ENCODE measurements at regions not wholly inside any gene's neighbourhood (a gene's known extent, or its start where the extent isn't known, plus 50 kb on each side); places are given as distances from the start of the nearest gene placed in this dataset.

DNA sequence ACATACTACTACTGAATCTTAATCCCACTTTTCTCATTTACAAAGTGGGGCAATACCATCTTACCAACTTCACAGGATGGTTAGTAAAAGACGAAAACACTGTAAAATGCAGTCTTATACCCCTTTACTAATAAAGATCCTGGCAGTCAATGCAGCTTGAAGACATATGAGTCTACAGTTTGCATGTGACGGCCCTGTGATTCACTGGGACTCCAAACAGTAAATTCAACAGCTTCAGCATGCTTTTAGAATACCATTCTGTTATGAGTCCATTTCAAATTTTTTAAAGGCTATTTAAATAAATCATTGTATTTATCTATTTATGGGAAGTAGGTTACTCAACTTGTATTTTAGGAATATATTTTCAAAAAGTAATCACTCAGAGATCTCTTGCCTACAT, 629.1 kb downstream of the LIG4 start:
- TF ChIP-seq, protein P1, sequence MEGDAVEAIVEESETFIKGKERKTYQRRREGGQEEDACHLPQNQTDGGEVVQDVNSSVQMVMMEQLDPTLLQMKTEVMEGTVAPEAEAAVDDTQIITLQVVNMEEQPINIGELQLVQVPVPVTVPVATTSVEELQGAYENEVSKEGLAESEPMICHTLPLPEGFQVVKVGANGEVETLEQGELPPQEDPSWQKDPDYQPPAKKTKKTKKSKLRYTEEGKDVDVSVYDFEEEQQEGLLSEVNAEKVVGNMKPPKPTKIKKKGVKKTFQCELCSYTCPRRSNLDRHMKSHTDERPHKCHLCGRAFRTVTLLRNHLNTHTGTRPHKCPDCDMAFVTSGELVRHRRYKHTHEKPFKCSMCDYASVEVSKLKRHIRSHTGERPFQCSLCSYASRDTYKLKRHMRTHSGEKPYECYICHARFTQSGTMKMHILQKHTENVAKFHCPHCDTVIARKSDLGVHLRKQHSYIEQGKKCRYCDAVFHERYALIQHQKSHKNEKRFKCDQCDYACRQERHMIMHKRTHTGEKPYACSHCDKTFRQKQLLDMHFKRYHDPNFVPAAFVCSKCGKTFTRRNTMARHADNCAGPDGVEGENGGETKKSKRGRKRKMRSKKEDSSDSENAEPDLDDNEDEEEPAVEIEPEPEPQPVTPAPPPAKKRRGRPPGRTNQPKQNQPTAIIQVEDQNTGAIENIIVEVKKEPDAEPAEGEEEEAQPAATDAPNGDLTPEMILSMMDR (IDR thresholded peaks at IDR 0.05 in 2 of 3, conservative IDR thresholded peaks at IDR 0.05 in 1 of 3; ENCODE audit: borderline replicate concordance in 1 of 3, insufficient read depth in 1 of 3, low read depth in 2 of 3, low read length in 2 of 3), result no peak
- TF ChIP-seq EZH2 (IDR thresholded peaks at IDR 0.05) (no peak), POLR2A (IDR thresholded peaks at IDR 0.05; ENCODE audit: borderline replicate concordance, extremely low read depth, insufficient read depth, insufficient read length) (no peak), EZH2phosphoT487 (IDR thresholded peaks at IDR 0.05; ENCODE audit: borderline replicate concordance) (no peak), POLR2AphosphoS5 (IDR thresholded peaks at IDR 0.05; ENCODE audit: low read depth, low read length) (no peak), ZFX (IDR thresholded peaks at IDR 0.05) (no peak)
- TF ChIP-seq, protein P2, sequence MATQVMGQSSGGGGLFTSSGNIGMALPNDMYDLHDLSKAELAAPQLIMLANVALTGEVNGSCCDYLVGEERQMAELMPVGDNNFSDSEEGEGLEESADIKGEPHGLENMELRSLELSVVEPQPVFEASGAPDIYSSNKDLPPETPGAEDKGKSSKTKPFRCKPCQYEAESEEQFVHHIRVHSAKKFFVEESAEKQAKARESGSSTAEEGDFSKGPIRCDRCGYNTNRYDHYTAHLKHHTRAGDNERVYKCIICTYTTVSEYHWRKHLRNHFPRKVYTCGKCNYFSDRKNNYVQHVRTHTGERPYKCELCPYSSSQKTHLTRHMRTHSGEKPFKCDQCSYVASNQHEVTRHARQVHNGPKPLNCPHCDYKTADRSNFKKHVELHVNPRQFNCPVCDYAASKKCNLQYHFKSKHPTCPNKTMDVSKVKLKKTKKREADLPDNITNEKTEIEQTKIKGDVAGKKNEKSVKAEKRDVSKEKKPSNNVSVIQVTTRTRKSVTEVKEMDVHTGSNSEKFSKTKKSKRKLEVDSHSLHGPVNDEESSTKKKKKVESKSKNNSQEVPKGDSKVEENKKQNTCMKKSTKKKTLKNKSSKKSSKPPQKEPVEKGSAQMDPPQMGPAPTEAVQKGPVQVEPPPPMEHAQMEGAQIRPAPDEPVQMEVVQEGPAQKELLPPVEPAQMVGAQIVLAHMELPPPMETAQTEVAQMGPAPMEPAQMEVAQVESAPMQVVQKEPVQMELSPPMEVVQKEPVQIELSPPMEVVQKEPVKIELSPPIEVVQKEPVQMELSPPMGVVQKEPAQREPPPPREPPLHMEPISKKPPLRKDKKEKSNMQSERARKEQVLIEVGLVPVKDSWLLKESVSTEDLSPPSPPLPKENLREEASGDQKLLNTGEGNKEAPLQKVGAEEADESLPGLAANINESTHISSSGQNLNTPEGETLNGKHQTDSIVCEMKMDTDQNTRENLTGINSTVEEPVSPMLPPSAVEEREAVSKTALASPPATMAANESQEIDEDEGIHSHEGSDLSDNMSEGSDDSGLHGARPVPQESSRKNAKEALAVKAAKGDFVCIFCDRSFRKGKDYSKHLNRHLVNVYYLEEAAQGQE (IDR thresholded peaks at IDR 0.05; ENCODE audit: low read depth), result no peak
- TF ChIP-seq, protein P3, sequence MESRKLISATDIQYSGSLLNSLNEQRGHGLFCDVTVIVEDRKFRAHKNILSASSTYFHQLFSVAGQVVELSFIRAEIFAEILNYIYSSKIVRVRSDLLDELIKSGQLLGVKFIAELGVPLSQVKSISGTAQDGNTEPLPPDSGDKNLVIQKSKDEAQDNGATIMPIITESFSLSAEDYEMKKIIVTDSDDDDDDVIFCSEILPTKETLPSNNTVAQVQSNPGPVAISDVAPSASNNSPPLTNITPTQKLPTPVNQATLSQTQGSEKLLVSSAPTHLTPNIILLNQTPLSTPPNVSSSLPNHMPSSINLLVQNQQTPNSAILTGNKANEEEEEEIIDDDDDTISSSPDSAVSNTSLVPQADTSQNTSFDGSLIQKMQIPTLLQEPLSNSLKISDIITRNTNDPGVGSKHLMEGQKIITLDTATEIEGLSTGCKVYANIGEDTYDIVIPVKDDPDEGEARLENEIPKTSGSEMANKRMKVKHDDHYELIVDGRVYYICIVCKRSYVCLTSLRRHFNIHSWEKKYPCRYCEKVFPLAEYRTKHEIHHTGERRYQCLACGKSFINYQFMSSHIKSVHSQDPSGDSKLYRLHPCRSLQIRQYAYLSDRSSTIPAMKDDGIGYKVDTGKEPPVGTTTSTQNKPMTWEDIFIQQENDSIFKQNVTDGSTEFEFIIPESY (IDR thresholded peaks at IDR 0.05; ENCODE audit: extremely low read depth, insufficient replicate concordance, low read length), result no peak
